ENCODE measurements at regions not wholly inside any gene's neighbourhood (a gene's known extent, or its start where the extent isn't known, plus 50 kb on each side); places are given as distances from the start of the nearest gene placed in this dataset.

DNA sequence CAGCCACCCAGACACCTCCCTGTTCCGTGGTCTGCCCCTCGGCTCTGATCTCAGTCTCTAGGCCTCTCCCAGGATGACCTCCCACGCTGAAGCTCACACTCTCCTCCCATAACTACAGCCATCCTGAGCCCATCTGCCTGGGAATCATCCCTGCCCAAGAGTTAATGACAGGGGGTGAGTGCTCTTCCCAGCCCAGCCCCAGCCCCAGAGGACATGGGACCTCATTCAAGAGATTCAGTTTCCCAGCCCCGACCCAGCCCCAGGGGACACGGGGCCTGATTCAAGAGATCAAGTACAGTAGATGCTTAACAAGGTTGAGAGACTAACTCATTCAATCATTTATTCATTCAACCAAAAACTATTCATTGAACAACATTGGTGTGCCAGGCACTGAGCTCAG, 272.0 kb downstream of the XXYLT1 start:
- no peak for TF ChIP-seq EZH2 (optimal IDR thresholded peaks at IDR 0.05; ENCODE audit: low read depth, low read length)
- TF ChIP-seq, protein P1, sequence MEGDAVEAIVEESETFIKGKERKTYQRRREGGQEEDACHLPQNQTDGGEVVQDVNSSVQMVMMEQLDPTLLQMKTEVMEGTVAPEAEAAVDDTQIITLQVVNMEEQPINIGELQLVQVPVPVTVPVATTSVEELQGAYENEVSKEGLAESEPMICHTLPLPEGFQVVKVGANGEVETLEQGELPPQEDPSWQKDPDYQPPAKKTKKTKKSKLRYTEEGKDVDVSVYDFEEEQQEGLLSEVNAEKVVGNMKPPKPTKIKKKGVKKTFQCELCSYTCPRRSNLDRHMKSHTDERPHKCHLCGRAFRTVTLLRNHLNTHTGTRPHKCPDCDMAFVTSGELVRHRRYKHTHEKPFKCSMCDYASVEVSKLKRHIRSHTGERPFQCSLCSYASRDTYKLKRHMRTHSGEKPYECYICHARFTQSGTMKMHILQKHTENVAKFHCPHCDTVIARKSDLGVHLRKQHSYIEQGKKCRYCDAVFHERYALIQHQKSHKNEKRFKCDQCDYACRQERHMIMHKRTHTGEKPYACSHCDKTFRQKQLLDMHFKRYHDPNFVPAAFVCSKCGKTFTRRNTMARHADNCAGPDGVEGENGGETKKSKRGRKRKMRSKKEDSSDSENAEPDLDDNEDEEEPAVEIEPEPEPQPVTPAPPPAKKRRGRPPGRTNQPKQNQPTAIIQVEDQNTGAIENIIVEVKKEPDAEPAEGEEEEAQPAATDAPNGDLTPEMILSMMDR (IDR thresholded peaks at IDR 0.05; ENCODE audit: low read length) = no peak

Measured in MM.1S (cell line).